Femur (tissue), 1 donor: ENCODE measurements at regions not wholly inside any gene's neighbourhood (a gene's known extent, or its start where the extent isn't known, plus 50 kb on each side); places are given as distances from the start of the nearest gene placed in this dataset.

Source experiments
- DNase-seq: peaks from one replicate; pipeline ENCODE4 v3.0.0-alpha.2; 2017

GRCh38 chr11:10923882-10924281, 66.0 kb upstream of the ZBED5 start:
- no peak for DNase-seq

DNA sequence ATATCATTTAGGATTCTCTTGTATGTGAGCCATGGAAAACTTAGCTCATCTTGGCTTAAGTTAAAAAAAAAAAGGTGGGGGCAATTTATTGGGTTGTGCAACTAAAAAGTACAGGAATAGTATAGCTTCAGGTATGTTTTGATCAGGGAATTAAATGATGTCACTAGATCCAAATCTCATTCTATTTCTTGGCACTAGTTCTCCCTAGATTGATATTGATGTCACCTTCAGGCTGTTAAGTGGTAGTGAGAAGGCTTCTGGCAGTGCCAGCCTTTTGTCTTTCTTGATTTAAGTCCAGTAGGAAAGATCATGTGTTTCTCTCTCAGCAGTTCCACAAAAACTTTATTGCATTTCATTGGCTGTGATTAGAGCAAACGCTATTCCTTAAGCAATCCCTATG, 65.0 kb upstream of the ZBED5 start:
- DNase-seq, result no peak

DNA sequence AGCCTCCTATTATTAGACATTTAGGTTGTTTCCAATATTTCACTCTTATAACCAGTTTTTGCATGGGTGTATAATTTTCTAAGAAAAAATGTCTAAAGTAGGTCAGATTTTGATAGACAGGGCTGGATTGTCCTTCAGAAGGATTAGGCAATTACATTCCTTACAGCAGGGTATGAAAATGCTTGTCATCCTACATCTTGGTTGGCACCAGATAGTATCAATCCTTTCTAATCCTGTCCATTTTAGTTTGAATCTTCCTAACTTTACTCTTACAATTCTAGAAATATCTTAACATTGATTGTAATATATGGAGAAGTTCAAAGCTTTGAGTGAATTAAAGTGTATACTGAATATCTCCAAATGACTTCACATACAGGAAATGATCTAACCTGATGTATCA, 63.0 kb upstream of the ZBED5 start:
- no peak for DNase-seq

- no peak for DNase-seq
Measured at GRCh38 chr11:10920205-10920604, 62.4 kb upstream of the ZBED5 start.

- DNase-seq, result no peak
Measured at GRCh38 chr11:10918698-10919097, 60.8 kb upstream of the ZBED5 start.

DNA sequence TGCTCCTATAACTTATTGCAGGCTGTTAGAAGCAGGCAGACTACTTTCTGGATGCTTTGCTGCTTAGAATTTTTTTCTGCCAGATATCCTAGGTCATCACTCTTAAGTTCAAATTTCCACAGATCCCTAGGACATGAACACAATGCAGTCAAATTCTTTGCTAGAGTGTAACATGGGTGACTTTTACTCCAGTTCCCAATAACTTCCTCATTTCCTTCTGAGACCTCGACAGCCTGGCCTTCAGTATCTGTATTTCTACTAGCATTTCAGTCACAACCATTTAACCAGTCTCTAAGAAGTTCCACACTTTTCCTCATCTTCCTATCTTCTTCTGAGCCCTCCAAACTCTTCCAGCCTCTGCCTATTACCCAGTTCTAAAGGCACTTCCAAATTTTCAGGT, 60.4 kb upstream of the ZBED5 start:
- no peak for DNase-seq

GRCh38 chr11:10917802-10918201, 59.9 kb upstream of the ZBED5 start:
- DNase-seq, result no peak

- no peak for DNase-seq
Measured at GRCh38 chr11:10916665-10917064, 58.8 kb upstream of the ZBED5 start.

DNA sequence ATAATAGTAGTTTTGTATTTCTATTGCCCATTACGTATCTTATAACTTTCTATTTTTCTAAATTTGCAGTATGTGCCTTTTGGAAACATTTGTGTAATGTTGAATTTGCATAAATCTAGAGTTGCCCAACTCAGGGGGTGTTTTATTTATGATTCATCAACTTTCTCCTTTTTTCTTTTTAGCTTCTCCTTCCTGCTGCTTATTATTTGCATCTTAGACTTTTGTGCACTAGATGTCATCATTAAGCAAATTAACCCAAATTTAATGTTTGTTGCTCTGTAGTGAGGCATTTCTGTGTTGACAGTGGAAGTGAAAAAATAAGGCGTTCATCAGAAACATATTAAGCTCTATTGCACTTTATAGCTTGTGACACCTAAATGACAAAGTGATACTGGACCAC, 56.2 kb upstream of the ZBED5 start:
- DNase-seq, result no peak

- DNase-seq, result peak; percentile 57
Measured at GRCh38 chr11:10913075-10913474, 55.2 kb upstream of the ZBED5 start.

DNA sequence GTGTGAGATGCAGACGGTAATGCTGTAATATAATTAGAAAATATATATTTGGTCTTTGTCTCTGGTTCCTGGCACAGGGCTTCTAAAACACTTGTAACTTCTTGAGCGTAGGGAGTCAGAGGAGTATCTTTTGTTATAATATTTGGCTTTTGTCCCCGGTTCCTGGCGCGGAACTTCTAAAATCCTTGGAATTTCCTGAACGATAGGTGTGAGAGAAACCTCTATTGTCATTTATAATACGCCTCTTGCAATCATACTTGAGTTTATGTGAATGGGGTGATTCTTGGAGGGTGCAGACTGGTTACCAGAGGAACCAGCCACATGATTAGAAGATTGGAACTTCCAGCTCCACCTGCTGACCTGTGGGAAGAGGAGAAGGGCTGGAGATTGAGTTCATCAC, 54.1 kb upstream of the ZBED5 start:
- DNase-seq, result no peak

DNA sequence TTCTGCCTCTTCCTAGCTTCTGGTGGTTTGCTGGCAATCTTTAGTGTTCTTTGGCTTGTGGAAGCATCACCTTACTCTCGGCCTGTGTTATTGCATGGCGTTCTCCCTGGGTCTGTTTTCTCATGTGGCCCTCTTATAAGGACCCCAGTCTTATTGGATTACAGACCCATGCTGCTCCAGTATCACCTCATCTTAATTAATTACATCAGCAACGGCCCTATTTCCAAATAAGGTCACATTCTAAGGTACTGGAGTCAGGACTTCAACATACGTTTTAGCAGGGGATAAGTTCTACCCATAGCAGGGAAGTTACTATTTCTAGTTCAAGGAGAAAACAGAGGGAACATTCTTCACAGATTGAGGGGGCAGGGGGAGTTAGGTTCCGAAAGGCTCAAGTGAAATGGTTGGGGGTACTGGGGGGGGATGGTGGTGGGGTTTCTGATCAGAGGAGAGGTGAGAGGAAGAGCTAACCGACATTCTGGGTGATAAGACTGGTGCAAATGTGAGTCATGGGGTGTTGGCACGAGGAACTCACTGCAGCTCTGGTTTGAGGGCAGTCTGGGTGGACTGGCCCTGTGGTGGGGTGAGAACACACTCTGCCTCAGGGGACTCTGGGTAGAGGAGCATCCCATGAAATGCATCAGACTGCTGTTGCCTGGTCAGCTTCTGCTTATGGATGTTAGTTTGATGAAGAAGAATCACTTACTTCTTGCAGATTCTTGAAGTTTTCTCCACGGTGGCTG, 51.5 kb upstream of the ZBED5 start:
- no peak for DNase-seq

- no peak for DNase-seq
Measured at GRCh38 chr11:10908215-10908951, 50.5 kb upstream of the ZBED5 start.
